Ascending aorta (tissue), 2 donors: ENCODE measurements at regions not wholly inside any gene's neighbourhood (a gene's known extent, or its start where the extent isn't known, plus 50 kb on each side); places are given as distances from the start of the nearest gene placed in this dataset.
"Not testable (repeated sequence)": the region's sequence is repeated elsewhere in the genome, so short reads cannot be mapped to it uniquely, and the experiment has no call there.

Source experiments
- DNase-seq, 2 donors: peaks; one replicate each; pipeline ENCODE4 v3.0.0-alpha.2; 2019; ENCODE audit warnings: low spot score in 2 of 2
- H3K27ac ChIP-seq, 2 donors: fragments of 200-600 bp; sonication (generic); one replicate each; pipeline ENCODE4 v1.5.1; 2016 to 2017; ENCODE audit warnings: mild to moderate bottlenecking in 1 of 2
- H3K27me3 ChIP-seq: fragments of 200-600 bp; sonication (generic); one replicate; pipeline ENCODE4 v1.5.1; 2017
- H3K36me3 ChIP-seq, 2 donors: fragments of 200-600 bp; sonication (generic); one replicate each; pipeline ENCODE4 v1.5.1; 2016
- H3K4me1 ChIP-seq, 2 donors: fragments of 200-600 bp; sonication (generic); one replicate each; pipeline ENCODE4 v1.5.1; 2016 to 2017; ENCODE audit warnings: mild to moderate bottlenecking in 1 of 2
- H3K4me3 ChIP-seq, 2 donors: fragments of 200-600 bp; sonication (generic); one replicate each; pipeline ENCODE4 v1.5.1; 2016 to 2017; ENCODE audit warnings: mild to moderate bottlenecking in 1 of 2
- H3K9me3 ChIP-seq, 2 donors: fragments of 200-600 bp; sonication (generic); one replicate each; pipeline ENCODE4 v1.5.1; 2016
- intact Hi-C: fragments of 100-400 bp; cut with DNase I; formaldehyde crosslinking; loops from one replicate; pipeline ENCODE4 v1.15.1; 2023
- TF ChIP-seq, protein P1 (sequence below), 3 experiments: fragments of 200-600 bp in 2 of 3; fragments of 450-650 bp in 1 of 3; sonication (generic) in 2 of 3; IDR thresholded peaks; one replicate each; pipeline ENCODE4 v1.5.1; 2016 to 2019; ENCODE audit warnings: antibody characterized with exemption in 3 of 3, mild to moderate bottlenecking in 1 of 3, moderate library complexity in 1 of 3

DNA sequence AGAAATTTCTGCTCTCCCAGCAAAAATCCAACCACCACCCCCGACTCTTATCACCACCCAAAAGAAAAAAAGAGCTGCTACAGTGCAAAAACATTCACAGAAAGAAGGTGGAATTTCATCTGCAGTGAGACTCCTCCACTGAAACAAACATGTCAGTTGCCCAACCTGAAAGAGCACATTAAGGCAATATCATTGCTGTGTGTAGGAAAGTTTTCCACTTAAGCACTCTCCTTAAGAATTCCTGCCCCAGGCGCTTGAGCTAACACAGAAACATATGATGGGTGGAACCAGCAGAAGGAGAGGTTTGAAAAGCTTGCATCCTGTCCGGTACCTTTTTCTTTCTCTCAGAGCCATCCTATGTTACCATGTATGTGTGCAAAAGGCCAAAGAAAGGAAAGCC lies 200.8 kb upstream of the GADL1 start:
- no peak overlapping the region for H3K27ac ChIP-seq
- no peaks in the 10 kb centered on the region for H3K27me3 ChIP-seq
- intact Hi-C loops, result no loop called here
- TF ChIP-seq, protein P1, sequence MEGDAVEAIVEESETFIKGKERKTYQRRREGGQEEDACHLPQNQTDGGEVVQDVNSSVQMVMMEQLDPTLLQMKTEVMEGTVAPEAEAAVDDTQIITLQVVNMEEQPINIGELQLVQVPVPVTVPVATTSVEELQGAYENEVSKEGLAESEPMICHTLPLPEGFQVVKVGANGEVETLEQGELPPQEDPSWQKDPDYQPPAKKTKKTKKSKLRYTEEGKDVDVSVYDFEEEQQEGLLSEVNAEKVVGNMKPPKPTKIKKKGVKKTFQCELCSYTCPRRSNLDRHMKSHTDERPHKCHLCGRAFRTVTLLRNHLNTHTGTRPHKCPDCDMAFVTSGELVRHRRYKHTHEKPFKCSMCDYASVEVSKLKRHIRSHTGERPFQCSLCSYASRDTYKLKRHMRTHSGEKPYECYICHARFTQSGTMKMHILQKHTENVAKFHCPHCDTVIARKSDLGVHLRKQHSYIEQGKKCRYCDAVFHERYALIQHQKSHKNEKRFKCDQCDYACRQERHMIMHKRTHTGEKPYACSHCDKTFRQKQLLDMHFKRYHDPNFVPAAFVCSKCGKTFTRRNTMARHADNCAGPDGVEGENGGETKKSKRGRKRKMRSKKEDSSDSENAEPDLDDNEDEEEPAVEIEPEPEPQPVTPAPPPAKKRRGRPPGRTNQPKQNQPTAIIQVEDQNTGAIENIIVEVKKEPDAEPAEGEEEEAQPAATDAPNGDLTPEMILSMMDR (IDR thresholded peaks at IDR 0.05), result no peak
- DNase-seq, result no peak
- no peaks in the 10 kb centered on the region for H3K4me1 ChIP-seq
- H3K4me3 ChIP-seq, result no peak overlapping the region
- H3K9me3 ChIP-seq, result no peaks in the 10 kb centered on the region
- H3K36me3 ChIP-seq, result no peaks in the 10 kb centered on the region

DNA sequence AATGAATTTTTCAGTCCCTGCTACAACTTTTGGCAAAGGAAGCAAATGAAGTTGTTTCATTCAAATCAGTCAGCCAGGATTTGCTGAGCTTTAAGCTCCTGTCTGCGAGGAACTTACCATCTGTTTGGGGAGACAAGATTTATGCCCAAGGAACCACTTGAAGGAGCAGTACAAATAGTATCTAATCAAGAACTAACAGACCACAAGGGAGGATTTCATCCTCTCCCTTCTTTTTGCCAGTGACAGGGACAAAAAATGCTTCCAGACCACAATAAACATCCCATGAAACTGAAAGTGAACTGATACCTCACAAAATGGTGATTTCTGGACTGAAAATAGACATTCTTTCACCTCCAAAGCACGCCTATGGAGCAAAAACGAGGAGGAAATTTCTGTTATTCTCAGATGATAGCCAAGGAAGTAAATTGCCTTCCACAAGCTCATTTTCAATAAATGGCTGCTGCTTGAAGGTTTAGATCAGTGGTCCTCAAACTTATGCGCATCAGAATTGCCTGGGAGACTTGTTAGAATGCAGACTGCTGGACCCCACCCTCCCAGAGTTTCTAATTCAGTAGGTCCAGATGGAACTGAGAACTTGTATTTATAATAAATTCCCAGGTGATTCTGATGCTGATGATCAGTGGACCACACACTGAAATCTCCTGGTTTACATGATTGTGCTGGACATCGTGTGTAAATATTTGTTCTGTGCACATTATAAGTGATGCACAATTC lies 202.4 kb upstream of the GADL1 start:
- TF ChIP-seq, protein P1 (IDR thresholded peaks at IDR 0.05), result no peak
- Histone ChIP-seq H3K4me1 (no peaks in the 10 kb centered on the region), H3K36me3 (no peaks in the 10 kb centered on the region), H3K4me3 (no peak overlapping the region), H3K27ac (no peak overlapping the region), H3K27me3 (no peaks in the 10 kb centered on the region), H3K9me3 (no peaks in the 10 kb centered on the region)
- DNase-seq, result no peak
- intact Hi-C loops, result no loop called here

DNA sequence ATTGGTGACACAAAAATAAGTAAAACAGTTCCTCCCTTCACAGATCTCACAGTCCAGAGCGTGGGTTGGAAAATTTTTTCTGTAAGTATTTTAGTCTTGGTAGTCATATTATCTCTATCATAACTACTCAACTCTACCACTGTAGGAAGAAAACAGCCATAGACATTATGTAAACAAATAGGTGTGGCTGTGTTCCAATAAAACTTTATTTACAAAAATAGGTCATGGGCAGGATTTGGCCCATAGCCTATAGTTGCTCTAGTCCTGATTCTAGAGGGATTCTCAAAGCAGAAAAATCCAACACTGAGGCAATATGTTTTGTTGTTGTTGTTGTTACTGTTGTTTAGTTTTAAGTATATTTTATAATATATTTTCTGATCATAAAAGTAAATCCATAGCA lies 206.1 kb upstream of the GADL1 start:
- DNase-seq, result no peak
- TF ChIP-seq, protein P1 (IDR thresholded peaks at IDR 0.05), result no peak
- no peaks in the 10 kb centered on the region for H3K9me3 ChIP-seq
- no peaks in the 10 kb centered on the region for H3K36me3 ChIP-seq
- no peaks in the 10 kb centered on the region for H3K27me3 ChIP-seq
- no peaks in the 10 kb centered on the region for H3K4me1 ChIP-seq
- H3K4me3 ChIP-seq, result no peak overlapping the region
- intact Hi-C loops, result no loop called here
- no peak overlapping the region for H3K27ac ChIP-seq

DNA sequence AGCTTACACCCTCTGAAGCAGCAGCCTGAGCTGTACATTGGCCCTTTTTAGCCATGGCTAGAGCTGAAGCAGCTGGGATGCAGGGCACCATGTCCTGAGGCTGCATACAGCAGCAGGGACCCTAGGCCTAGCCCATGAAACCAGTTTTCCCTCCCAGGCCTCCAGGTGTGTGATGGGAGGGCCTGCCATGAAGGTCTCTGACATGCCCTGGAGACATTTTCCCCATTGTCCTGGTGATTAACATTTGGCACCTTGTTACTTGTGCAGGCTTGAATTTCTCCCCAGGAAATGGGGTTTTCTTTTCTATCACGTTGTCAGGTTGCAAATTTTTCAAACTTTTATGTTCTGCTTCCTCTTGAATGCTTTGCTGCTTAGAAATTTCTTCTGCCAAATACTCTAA lies 206.8 kb upstream of the GADL1 start:
- H3K9me3 ChIP-seq, H3K4me1 ChIP-seq, H3K4me3 ChIP-seq, intact Hi-C loops, H3K36me3 ChIP-seq, H3K27me3 ChIP-seq, DNase-seq, H3K27ac ChIP-seq: not testable (repeated sequence)

DNA sequence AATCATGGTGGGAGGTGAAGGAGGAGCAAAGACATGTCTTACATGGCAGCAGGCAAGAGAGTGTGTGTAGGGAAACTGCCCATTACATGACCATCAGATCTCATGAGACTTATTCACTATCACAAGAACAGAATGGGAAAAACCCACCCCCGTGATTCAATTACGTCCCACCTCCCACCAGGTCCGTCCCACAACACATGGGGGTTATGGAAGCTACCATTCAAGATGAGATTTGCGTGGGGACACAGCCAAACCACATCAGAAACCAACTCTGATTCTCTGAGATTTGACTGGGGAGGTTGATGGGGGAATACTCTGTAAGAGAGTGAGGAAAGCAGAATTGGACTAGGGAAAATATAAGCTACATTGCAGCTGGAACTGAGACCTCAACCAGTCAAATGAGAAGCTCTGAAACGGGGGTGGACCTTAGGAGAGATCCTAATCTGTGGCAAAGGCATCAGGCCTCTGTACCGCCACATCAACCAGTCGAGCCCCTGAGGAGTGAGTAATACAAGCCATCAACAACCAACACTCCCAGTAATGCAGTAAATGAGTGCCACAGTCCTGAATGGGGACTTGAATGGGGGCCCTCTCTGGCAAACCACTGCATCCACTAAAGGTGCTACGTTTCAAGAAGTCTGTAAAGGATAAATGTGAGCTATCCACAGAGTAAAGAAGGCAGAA lies 207.9 kb upstream of the GADL1 start:
- Histone ChIP-seq H3K36me3 (no peaks in the 10 kb centered on the region), H3K27ac (no peak overlapping the region), H3K4me3 (no peak overlapping the region), H3K27me3 (no peaks in the 10 kb centered on the region), H3K4me1 (no peaks in the 10 kb centered on the region), H3K9me3 (no peaks in the 10 kb centered on the region)
- intact Hi-C loops, result no loop called here
- DNase-seq, result no peak
- TF ChIP-seq, protein P1 (IDR thresholded peaks at IDR 0.05), result no peak

DNA sequence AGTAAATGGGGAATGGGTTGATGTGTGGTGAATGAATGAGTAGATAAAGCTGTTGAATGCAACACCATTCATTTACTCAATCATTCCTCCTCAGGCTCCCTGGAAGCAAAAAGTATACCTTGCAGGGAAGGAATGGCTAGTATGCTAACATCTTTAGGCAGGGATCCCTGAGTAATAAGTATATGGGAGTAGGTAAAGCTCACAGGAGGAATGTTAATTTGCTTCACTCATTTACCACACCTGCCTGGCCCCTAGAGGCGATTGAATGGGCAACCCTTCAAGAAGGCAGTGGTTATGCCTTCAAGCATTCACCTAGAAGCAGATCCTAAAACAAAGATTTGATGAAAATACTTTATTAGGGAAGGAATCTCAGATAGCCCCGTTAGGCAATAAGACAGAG lies 208.7 kb upstream of the GADL1 start:
- DNase-seq, result no peak
- no peaks in the 10 kb centered on the region for H3K4me1 ChIP-seq
- H3K27ac ChIP-seq, result no peak overlapping the region
- H3K27me3 ChIP-seq, result no peaks in the 10 kb centered on the region
- intact Hi-C loops, result no loop called here
- no peaks in the 10 kb centered on the region for H3K9me3 ChIP-seq
- H3K4me3 ChIP-seq, result no peak overlapping the region
- H3K36me3 ChIP-seq, result no peaks in the 10 kb centered on the region
- TF ChIP-seq, protein P1 (IDR thresholded peaks at IDR 0.05), result no peak
